OCI-LY3 (cell line): ENCODE measurements at regions not wholly inside any gene's neighbourhood (a gene's known extent, or its start where the extent isn't known, plus 50 kb on each side); places are given as distances from the start of the nearest gene placed in this dataset.

Experiments
- CTCF ChIP-seq: fragments of 200-600, 300-600 bp; sonication (generic); IDR thresholded peaks from 2 replicates; pipeline ENCODE4 v1.5.1; 2014; ENCODE audit warnings: antibody characterized with exemption, low read length, low read depth
- EZH2phosphoT487 ChIP-seq: fragments of 200-600 bp; shearing (Covaris generic); IDR thresholded peaks from 2 replicates; pipeline ENCODE4 v1.6.1; 2018; ENCODE audit warnings: antibody characterized with exemption, mixed run types, low read depth

GRCh38 chr7:93011351-93012294 lies 106.2 kb downstream of the SAMD9 start:
- TF ChIP-seq CTCF, result no peak
- TF ChIP-seq EZH2phosphoT487, result no peak
